ENCODE measurements at regions not wholly inside any gene's neighbourhood (a gene's known extent, or its start where the extent isn't known, plus 50 kb on each side); places are given as distances from the start of the nearest gene placed in this dataset.
A peak's percentile ranks its signal among the peaks of the same experiment; 100 is the strongest.
"Not testable (repeated sequence)": the region's sequence is repeated elsewhere in the genome, so short reads cannot be mapped to it uniquely, and the experiment has no call there.

GRCh38 chr3:28986922-28987321 is 293.9 kb upstream of the RBMS3 start:
- no peak for FAIRE-seq
- TF ChIP-seq TAF1 (IDR thresholded peaks at IDR 0.05; ENCODE audit: low read depth, low read length) = no peak
- no peak for TF ChIP-seq POLR2A (IDR thresholded peaks at IDR 0.05; ENCODE audit: low read depth, low read length)
- no peak for TF ChIP-seq SPI1 (IDR thresholded peaks at IDR 0.05; ENCODE audit: low read depth, low read length)
- TF ChIP-seq PAX5 (IDR thresholded peaks at IDR 0.05; ENCODE audit: insufficient read depth, low read length, severe bottlenecking) = no peak
- no peak for TF ChIP-seq POU2F2 (IDR thresholded peaks at IDR 0.05; ENCODE audit: low read depth, low read length)
- no peak for TF ChIP-seq POLR2AphosphoS5 (IDR thresholded peaks at IDR 0.05; ENCODE audit: low read depth, low read length)
- DNase-seq (ENCODE audit: insufficient read length, low spot score) = no peak

GRCh38 chr3:28989646-28990089 is 291.2 kb upstream of the RBMS3 start:
- DNase-seq (ENCODE audit: insufficient read length, low spot score) = no peak
- TF ChIP-seq SPI1 (IDR thresholded peaks at IDR 0.05; ENCODE audit: low read depth, low read length) = peak; percentile 62
- no peak for TF ChIP-seq POLR2AphosphoS5 (IDR thresholded peaks at IDR 0.05; ENCODE audit: low read depth, low read length)
- FAIRE-seq = peak; percentile 69

- DNase-seq (ENCODE audit: insufficient read length, low spot score) = no peak
- TF ChIP-seq POU2F2 (IDR thresholded peaks at IDR 0.05; ENCODE audit: low read depth, low read length) (no peak), TAF1 (IDR thresholded peaks at IDR 0.05; ENCODE audit: low read depth, low read length) (no peak), SPI1 (IDR thresholded peaks at IDR 0.05; ENCODE audit: low read depth, low read length) (no peak), PAX5 (IDR thresholded peaks at IDR 0.05; ENCODE audit: insufficient read depth, low read length, severe bottlenecking) (no peak)
- FAIRE-seq = no peak
Observed at GRCh38 chr3:28994161-28994905, 286.5 kb upstream of the RBMS3 start.

- FAIRE-seq = peak; percentile 85
- no peak for TF ChIP-seq TAF1 (IDR thresholded peaks at IDR 0.05; ENCODE audit: low read depth, low read length)
- no peak for TF ChIP-seq POLR2A (IDR thresholded peaks at IDR 0.05; ENCODE audit: low read depth, low read length)
- TF ChIP-seq POLR2AphosphoS5 (IDR thresholded peaks at IDR 0.05; ENCODE audit: low read depth, low read length) = no peak
- TF ChIP-seq PAX5 (IDR thresholded peaks at IDR 0.05; ENCODE audit: insufficient read depth, low read length, severe bottlenecking) = no peak
- no peak for TF ChIP-seq SPI1 (IDR thresholded peaks at IDR 0.05; ENCODE audit: low read depth, low read length)
- no peak for DNase-seq (ENCODE audit: insufficient read length, low spot score)
Observed at GRCh38 chr3:29004885-29005599, 275.8 kb upstream of the RBMS3 start.

- TF ChIP-seq TAF1 (IDR thresholded peaks at IDR 0.05; ENCODE audit: low read depth, low read length) (no peak), POLR2A (IDR thresholded peaks at IDR 0.05; ENCODE audit: low read depth, low read length) (no peak), PAX5 (IDR thresholded peaks at IDR 0.05; ENCODE audit: insufficient read depth, low read length, severe bottlenecking) (no peak), POLR2AphosphoS5 (IDR thresholded peaks at IDR 0.05; ENCODE audit: low read depth, low read length) (no peak)
- no peak for DNase-seq (ENCODE audit: insufficient read length, low spot score)
- FAIRE-seq = no peak
Observed at GRCh38 chr3:29005862-29006261, 275.0 kb upstream of the RBMS3 start.

- DNase-seq (ENCODE audit: insufficient read length, low spot score) (no peak), FAIRE-seq (no peak)
- TF ChIP-seq PAX5 (IDR thresholded peaks at IDR 0.05; ENCODE audit: insufficient read depth, low read length, severe bottlenecking) (no peak), POLR2A (IDR thresholded peaks at IDR 0.05; ENCODE audit: low read depth, low read length) (no peak), SPI1 (IDR thresholded peaks at IDR 0.05; ENCODE audit: low read depth, low read length) (no peak)
Observed at GRCh38 chr3:29011441-29011840, 269.4 kb upstream of the RBMS3 start.

- no peak for FAIRE-seq
Observed at GRCh38 chr3:29011966-29012365, 268.9 kb upstream of the RBMS3 start.

GRCh38 chr3:29022976-29023375 is 257.9 kb upstream of the RBMS3 start:
- DNase-seq (ENCODE audit: insufficient read length, low spot score) (no peak), FAIRE-seq (no peak)
- TF ChIP-seq POU2F2 (IDR thresholded peaks at IDR 0.05; ENCODE audit: low read depth, low read length) (no peak), POLR2AphosphoS5 (IDR thresholded peaks at IDR 0.05; ENCODE audit: low read depth, low read length) (no peak), SPI1 (IDR thresholded peaks at IDR 0.05; ENCODE audit: low read depth, low read length) (no peak), TAF1 (IDR thresholded peaks at IDR 0.05; ENCODE audit: low read depth, low read length) (no peak), PAX5 (IDR thresholded peaks at IDR 0.05; ENCODE audit: insufficient read depth, low read length, severe bottlenecking) (no peak), POLR2A (IDR thresholded peaks at IDR 0.05; ENCODE audit: low read depth, low read length) (no peak)

More at GRCh38 chr3:29011966-29012365, 268.9 kb upstream of the RBMS3 start:
- TF ChIP-seq PAX5 (IDR thresholded peaks at IDR 0.05; ENCODE audit: insufficient read depth, low read length, severe bottlenecking) (no peak), POLR2A (IDR thresholded peaks at IDR 0.05; ENCODE audit: low read depth, low read length) (no peak), POLR2AphosphoS5 (IDR thresholded peaks at IDR 0.05; ENCODE audit: low read depth, low read length) (no peak), POU2F2 (IDR thresholded peaks at IDR 0.05; ENCODE audit: low read depth, low read length) (no peak), TAF1 (IDR thresholded peaks at IDR 0.05; ENCODE audit: low read depth, low read length) (no peak), SPI1 (IDR thresholded peaks at IDR 0.05; ENCODE audit: low read depth, low read length) (no peak)
- no peak for DNase-seq (ENCODE audit: insufficient read length, low spot score)

- no peak for DNase-seq (ENCODE audit: insufficient read length, low spot score)
- FAIRE-seq = peak; percentile 67
Observed at GRCh38 chr3:29026286-29026685, 254.6 kb upstream of the RBMS3 start.

GRCh38 chr3:29026959-29027358 is 253.9 kb upstream of the RBMS3 start:
- FAIRE-seq (no peak), DNase-seq (ENCODE audit: insufficient read length, low spot score) (no peak)
- TF ChIP-seq POLR2AphosphoS5 (IDR thresholded peaks at IDR 0.05; ENCODE audit: low read depth, low read length) (no peak), TAF1 (IDR thresholded peaks at IDR 0.05; ENCODE audit: low read depth, low read length) (no peak), SPI1 (IDR thresholded peaks at IDR 0.05; ENCODE audit: low read depth, low read length) (0 out of 2 replicates have a peak, but pooled peaks have one; percentile 21), POU2F2 (IDR thresholded peaks at IDR 0.05; ENCODE audit: low read depth, low read length) (no peak)

More at GRCh38 chr3:29026286-29026685, 254.6 kb upstream of the RBMS3 start:
- no peak for TF ChIP-seq SPI1 (IDR thresholded peaks at IDR 0.05; ENCODE audit: low read depth, low read length)

- FAIRE-seq = not testable (repeated sequence)
Observed at GRCh38 chr3:29031175-29031574, 249.7 kb upstream of the RBMS3 start.

More at GRCh38 chr3:29031175-29031574, 249.7 kb upstream of the RBMS3 start:
- DNase-seq (ENCODE audit: insufficient read length, low spot score) = not testable (repeated sequence)

Measured in GM12891 (cell line).